HL-60 (cell line): ENCODE measurements at regions not wholly inside any gene's neighbourhood (a gene's known extent, or its start where the extent isn't known, plus 50 kb on each side); places are given as distances from the start of the nearest gene placed in this dataset.

Source experiments
- GABPA ChIP-seq: IDR thresholded peaks from 2 replicates; pipeline ENCODE4 v1.6.1; 2012; ENCODE audit warnings: low read depth
- POLR2AphosphoS5 ChIP-seq: IDR thresholded peaks from 2 replicates; pipeline ENCODE4 v1.6.1; 2012; ENCODE audit warnings: low read depth
- REST ChIP-seq: IDR thresholded peaks from 2 replicates; pipeline ENCODE4 v1.6.1; 2012; ENCODE audit warnings: low read depth; ENCODE audit not compliant: insufficient replicate concordance
- SPI1 ChIP-seq: IDR thresholded peaks from 2 replicates; pipeline ENCODE4 v1.6.1; 2012; ENCODE audit warnings: low read depth, mild to moderate bottlenecking, borderline replicate concordance
- TF ChIP-seq, protein P1 (sequence below): IDR thresholded peaks from one replicate; pipeline ENCODE4 v1.5.1; 2011; ENCODE audit warnings: low read length, control low read depth, inconsistent platforms; ENCODE audit not compliant: insufficient read depth

- TF ChIP-seq, protein P1, sequence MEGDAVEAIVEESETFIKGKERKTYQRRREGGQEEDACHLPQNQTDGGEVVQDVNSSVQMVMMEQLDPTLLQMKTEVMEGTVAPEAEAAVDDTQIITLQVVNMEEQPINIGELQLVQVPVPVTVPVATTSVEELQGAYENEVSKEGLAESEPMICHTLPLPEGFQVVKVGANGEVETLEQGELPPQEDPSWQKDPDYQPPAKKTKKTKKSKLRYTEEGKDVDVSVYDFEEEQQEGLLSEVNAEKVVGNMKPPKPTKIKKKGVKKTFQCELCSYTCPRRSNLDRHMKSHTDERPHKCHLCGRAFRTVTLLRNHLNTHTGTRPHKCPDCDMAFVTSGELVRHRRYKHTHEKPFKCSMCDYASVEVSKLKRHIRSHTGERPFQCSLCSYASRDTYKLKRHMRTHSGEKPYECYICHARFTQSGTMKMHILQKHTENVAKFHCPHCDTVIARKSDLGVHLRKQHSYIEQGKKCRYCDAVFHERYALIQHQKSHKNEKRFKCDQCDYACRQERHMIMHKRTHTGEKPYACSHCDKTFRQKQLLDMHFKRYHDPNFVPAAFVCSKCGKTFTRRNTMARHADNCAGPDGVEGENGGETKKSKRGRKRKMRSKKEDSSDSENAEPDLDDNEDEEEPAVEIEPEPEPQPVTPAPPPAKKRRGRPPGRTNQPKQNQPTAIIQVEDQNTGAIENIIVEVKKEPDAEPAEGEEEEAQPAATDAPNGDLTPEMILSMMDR: no peak
- no peak for TF ChIP-seq REST
- TF ChIP-seq POLR2AphosphoS5: no peak
- TF ChIP-seq SPI1: no peak
- TF ChIP-seq GABPA: no peak
These were observed 109.1 kb downstream of the UTRN start for GRCh38 chr6:144394210-144394609.
